GM23338 (cell line): ENCODE measurements at regions not wholly inside any gene's neighbourhood (a gene's known extent, or its start where the extent isn't known, plus 50 kb on each side); places are given as distances from the start of the nearest gene placed in this dataset.

Source experiments
- ATAC-seq: fragments of 200-7000 bp; cut with Tn5 transposase; 3 replicates; pipeline ENCODE4 v1.9.1; 2020
- DNase-seq: peaks from one replicate; pipeline ENCODE4 v3.0.0-alpha.2; 2015; ENCODE audit warnings: low spot score
- H2AFZ ChIP-seq: fragments of 200-600 bp; sonication (generic); 2 replicates; pipeline ENCODE4 v1.8.0; 2016; ENCODE audit warnings: antibody characterized with exemption, mild to moderate bottlenecking, moderate library complexity
- H3F3A ChIP-seq: fragments of 200-600 bp; sonication (generic); replicated peaks from 2 replicates; pipeline ENCODE4 v1.8.0; 2017; ENCODE audit warnings: antibody characterized with exemption, mixed run types, low read depth
- H3K27ac ChIP-seq: fragments of 200-600 bp; sonication (generic); 2 replicates; pipeline ENCODE4 v1.6.1; 2016; ENCODE audit warnings: low read depth
- H3K27me3 ChIP-seq: fragments of 200-600 bp; sonication (generic); 2 replicates; pipeline ENCODE4 v1.8.0; 2016; ENCODE audit warnings: mild to moderate bottlenecking, mixed run types, moderate library complexity; ENCODE audit not compliant: insufficient read depth
- H3K36me3 ChIP-seq: fragments of 200-600 bp; sonication (generic); 2 replicates; pipeline ENCODE4 v1.8.0; 2016; ENCODE audit warnings: mild to moderate bottlenecking; ENCODE audit not compliant: insufficient read depth
- H3K4me1 ChIP-seq: fragments of 200-600 bp; sonication (generic); 2 replicates; pipeline ENCODE4 v1.8.0; 2016; ENCODE audit warnings: mild to moderate bottlenecking, moderate library complexity; ENCODE audit not compliant: insufficient read depth
- H3K4me2 ChIP-seq: fragments of 200-600 bp; sonication (generic); 2 replicates; pipeline ENCODE4 v1.7.1; 2017; ENCODE audit warnings: mixed run types
- H3K4me3 ChIP-seq: fragments of 200-600 bp; sonication (generic); 2 replicates; pipeline ENCODE4 v1.6.1; 2016; ENCODE audit warnings: mixed run types
- H3K79me2 ChIP-seq: fragments of 200-600 bp; sonication (generic); replicated peaks from 2 replicates; pipeline ENCODE4 v1.8.0; 2017; ENCODE audit warnings: mild to moderate bottlenecking; ENCODE audit not compliant: insufficient read depth
- H3K9me2 ChIP-seq: fragments of 200-600 bp; sonication (generic); 2 replicates; pipeline ENCODE4 v1.8.0; 2017; ENCODE audit not compliant: insufficient read depth
- H4K20me1 ChIP-seq: fragments of 200-600 bp; sonication (generic); replicated peaks from 2 replicates; pipeline ENCODE4 v1.8.0; 2017; ENCODE audit warnings: mild to moderate bottlenecking; ENCODE audit not compliant: insufficient read depth
- H3K27ac Mint-ChIP-seq: 2 replicates; pipeline ENCODE4 v1.8.0; 2020; ENCODE audit warnings: inconsistent platforms, mild to moderate bottlenecking, moderate library complexity, mixed read lengths
- H3K27me3 Mint-ChIP-seq: 3 replicates; pipeline ENCODE4 v1.8.0; 2022; ENCODE audit warnings: low read depth, mild to moderate bottlenecking, moderate library complexity, mixed read lengths, inconsistent platforms; ENCODE audit not compliant: insufficient read depth, poor library complexity
- H3K36me3 Mint-ChIP-seq: 3 replicates; pipeline ENCODE4 v1.8.0; 2021; ENCODE audit warnings: low read depth, mild to moderate bottlenecking, inconsistent platforms, moderate library complexity, mixed read lengths
- H3K4me1 Mint-ChIP-seq: 3 replicates; pipeline ENCODE4 v1.8.0; 2020; ENCODE audit warnings: mild to moderate bottlenecking, inconsistent platforms, mixed read lengths
- H3K4me3 Mint-ChIP-seq: 3 replicates; pipeline ENCODE4 v1.8.0; 2021; ENCODE audit warnings: moderate library complexity, mild to moderate bottlenecking, inconsistent platforms, mixed read lengths
- H3K9me3 Mint-ChIP-seq: 3 replicates; pipeline ENCODE4 v1.8.0; 2020; ENCODE audit warnings: moderate library complexity, mild to moderate bottlenecking, inconsistent platforms, mixed read lengths
- ETS1 ChIP-seq: IDR thresholded peaks from 2 replicates; pipeline ENCODE4 v1.6.1; 2016; ENCODE audit warnings: antibody characterized with exemption
- EZH2 ChIP-seq: fragments of 200-600 bp; sonication (generic); IDR thresholded peaks from one replicate; pipeline ENCODE4 v1.8.0; 2017; ENCODE audit warnings: antibody characterized with exemption, mild to moderate bottlenecking, low read depth; ENCODE audit not compliant: unreplicated experiment
- NANOG ChIP-seq: IDR thresholded peaks from 2 replicates; pipeline ENCODE4 v1.6.1; 2016; ENCODE audit warnings: antibody characterized with exemption, borderline replicate concordance
- ZNF331 ChIP-seq: fragments of 250-450 bp; sonication (Bioruptor Pico); IDR thresholded peaks from 2 replicates; pipeline ENCODE4 v1.5.0; 2020; ENCODE audit warnings: low read depth, mild to moderate bottlenecking, moderate library complexity
- ZNF462 ChIP-seq: fragments of 250-450 bp; sonication (Bioruptor Pico); IDR thresholded peaks from 2 replicates; pipeline ENCODE4 v1.5.0; 2020; ENCODE audit warnings: mild to moderate bottlenecking, moderate library complexity
- TF ChIP-seq, protein P1 (sequence below), 2 experiments: fragments of 200-600 bp in 1 of 2; sonication (generic) in 1 of 2; conservative IDR thresholded peaks; 2 replicates each; pipeline versions ENCODE4 v1.5.1 to v1.6.1; 2016 to 2017; ENCODE audit warnings: antibody characterized with exemption in 2 of 2, low read depth in 2 of 2, mild to moderate bottlenecking in 2 of 2, moderate library complexity in 1 of 2
- TF ChIP-seq, protein P2 (sequence below): IDR thresholded peaks from one replicate; pipeline ENCODE4 v1.6.1; 2018; ENCODE audit warnings: antibody characterized with exemption; ENCODE audit not compliant: unreplicated experiment

DNA sequence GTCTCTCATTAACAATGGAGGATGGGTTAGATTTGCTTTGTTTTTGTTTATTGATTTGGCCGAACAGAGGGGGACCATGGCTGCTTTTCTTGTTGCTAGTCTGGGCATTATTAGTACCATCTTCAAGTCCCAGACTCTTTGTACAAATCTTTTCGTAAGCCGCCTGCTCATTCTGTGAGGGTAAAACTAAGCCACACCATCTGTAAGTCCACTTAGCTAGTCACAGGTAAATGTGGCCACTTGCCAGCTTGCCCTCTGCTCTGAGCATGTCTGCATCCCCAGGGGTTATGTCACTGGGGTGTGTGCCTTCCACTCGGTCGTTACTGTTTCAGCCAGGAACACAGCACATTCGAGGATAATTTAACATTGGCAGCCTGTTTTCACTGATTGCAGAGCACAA, 85.6 kb downstream of the SMIM21 start (continued):
- TF ChIP-seq ETS1 (no peak), ZNF331 (CRISPR knock-in tag) (no peak), EZH2 (no peak), ZNF462 (CRISPR knock-in tag) (no peak)

DNA sequence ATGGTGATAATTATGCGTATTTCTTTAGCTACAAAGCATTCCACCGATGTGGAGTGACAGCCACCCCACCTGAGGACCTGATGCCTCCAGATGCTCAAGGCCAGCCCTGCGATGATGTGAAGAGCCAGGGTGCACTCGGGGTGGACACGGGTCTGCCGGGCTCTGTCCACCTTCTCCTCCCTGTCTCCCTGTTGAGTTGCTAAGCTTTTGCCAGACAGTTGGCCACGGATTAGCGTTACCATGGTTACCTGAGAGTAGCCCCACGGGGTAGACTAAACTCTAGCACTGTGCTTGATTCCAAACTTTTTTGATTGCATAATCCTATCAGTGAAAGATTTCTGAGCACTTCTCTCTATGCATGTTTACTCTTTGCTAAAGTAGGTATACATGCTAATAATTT, 86.2 kb downstream of the SMIM21 start:
- Mint-ChIP-seq H3K36me3 (no peaks in the 10 kb centered on the region), H3K9me3 (no peaks in the 10 kb centered on the region; the same call in 2 of the 3 replicates), H3K27ac (no peak overlapping the region), H3K4me3 (no peak overlapping the region), H3K4me1 (peaks cover 22% of the 10 kb centered on the region), H3K27me3 (peaks cover 7% of the 10 kb centered on the region)
- no peak for ATAC-seq
- Histone ChIP-seq H3K4me3 (no peak overlapping the region), H3K4me1 (peaks cover 11% of the 10 kb centered on the region), H3K27me3 (no peaks in the 10 kb centered on the region), H4K20me1 (no peaks in the 10 kb centered on the region), H3F3A (no peaks in the 10 kb centered on the region), H2AFZ (no peak overlapping the region), H3K9me2 (no peaks in the 10 kb centered on the region), H3K27ac (no peak overlapping the region), H3K4me2 (no peak overlapping the region), H3K79me2 (no peaks in the 10 kb centered on the region), H3K36me3 (no peaks in the 10 kb centered on the region)
- DNase-seq: no peak
- TF ChIP-seq ZNF331 (CRISPR knock-in tag) (no peak), EZH2 (no peak), NANOG (no peak)
- TF ChIP-seq, protein P1, sequence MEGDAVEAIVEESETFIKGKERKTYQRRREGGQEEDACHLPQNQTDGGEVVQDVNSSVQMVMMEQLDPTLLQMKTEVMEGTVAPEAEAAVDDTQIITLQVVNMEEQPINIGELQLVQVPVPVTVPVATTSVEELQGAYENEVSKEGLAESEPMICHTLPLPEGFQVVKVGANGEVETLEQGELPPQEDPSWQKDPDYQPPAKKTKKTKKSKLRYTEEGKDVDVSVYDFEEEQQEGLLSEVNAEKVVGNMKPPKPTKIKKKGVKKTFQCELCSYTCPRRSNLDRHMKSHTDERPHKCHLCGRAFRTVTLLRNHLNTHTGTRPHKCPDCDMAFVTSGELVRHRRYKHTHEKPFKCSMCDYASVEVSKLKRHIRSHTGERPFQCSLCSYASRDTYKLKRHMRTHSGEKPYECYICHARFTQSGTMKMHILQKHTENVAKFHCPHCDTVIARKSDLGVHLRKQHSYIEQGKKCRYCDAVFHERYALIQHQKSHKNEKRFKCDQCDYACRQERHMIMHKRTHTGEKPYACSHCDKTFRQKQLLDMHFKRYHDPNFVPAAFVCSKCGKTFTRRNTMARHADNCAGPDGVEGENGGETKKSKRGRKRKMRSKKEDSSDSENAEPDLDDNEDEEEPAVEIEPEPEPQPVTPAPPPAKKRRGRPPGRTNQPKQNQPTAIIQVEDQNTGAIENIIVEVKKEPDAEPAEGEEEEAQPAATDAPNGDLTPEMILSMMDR (conservative IDR thresholded peaks at IDR 0.05; ENCODE audit: low read depth in 2 of 2): no peak
- TF ChIP-seq, protein P2, sequence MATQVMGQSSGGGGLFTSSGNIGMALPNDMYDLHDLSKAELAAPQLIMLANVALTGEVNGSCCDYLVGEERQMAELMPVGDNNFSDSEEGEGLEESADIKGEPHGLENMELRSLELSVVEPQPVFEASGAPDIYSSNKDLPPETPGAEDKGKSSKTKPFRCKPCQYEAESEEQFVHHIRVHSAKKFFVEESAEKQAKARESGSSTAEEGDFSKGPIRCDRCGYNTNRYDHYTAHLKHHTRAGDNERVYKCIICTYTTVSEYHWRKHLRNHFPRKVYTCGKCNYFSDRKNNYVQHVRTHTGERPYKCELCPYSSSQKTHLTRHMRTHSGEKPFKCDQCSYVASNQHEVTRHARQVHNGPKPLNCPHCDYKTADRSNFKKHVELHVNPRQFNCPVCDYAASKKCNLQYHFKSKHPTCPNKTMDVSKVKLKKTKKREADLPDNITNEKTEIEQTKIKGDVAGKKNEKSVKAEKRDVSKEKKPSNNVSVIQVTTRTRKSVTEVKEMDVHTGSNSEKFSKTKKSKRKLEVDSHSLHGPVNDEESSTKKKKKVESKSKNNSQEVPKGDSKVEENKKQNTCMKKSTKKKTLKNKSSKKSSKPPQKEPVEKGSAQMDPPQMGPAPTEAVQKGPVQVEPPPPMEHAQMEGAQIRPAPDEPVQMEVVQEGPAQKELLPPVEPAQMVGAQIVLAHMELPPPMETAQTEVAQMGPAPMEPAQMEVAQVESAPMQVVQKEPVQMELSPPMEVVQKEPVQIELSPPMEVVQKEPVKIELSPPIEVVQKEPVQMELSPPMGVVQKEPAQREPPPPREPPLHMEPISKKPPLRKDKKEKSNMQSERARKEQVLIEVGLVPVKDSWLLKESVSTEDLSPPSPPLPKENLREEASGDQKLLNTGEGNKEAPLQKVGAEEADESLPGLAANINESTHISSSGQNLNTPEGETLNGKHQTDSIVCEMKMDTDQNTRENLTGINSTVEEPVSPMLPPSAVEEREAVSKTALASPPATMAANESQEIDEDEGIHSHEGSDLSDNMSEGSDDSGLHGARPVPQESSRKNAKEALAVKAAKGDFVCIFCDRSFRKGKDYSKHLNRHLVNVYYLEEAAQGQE: no peak
